Pancreas (tissue), 10 donors: ENCODE measurements at regions not wholly inside any gene's neighbourhood (a gene's known extent, or its start where the extent isn't known, plus 50 kb on each side); places are given as distances from the start of the nearest gene placed in this dataset.
A peak's percentile ranks its signal among the peaks of the same experiment; 100 is the strongest.

Experiments used
- ATAC-seq, 4 donors: fragments of 200-7000 bp; cut with Tn5 transposase; one replicate each; pipeline versions ENCODE4 v1.8.0 to v1.9.1; 2020; ENCODE audit warnings: mild to moderate bottlenecking in 4 of 4, moderate library complexity in 4 of 4
- DNase-seq, 6 donors: peaks; one replicate each; pipeline ENCODE4 v3.0.0-alpha.2; 2020
- FAIRE-seq: peaks from 2 replicates; lab custom pipeline; 2012; peaks lifted over from hg19 to GRCh38; lab: Jason Lieb, UNC
- H3K27ac ChIP-seq, 4 donors: fragments of 200-600 bp; sonication (generic); 1 replicate in 3 of 4; 2 replicates in 1 of 4; pipeline versions ENCODE4 v1.5.0 to v1.8.0; 2020
- H3K27me3 ChIP-seq, 4 donors: fragments of 200-600 bp; one replicate each; pipeline ENCODE4 v1.8.0; 2021
- H3K36me3 ChIP-seq, 3 donors: fragments of 200-600 bp; sonication (generic) in 1 of 3; one replicate each; pipeline versions ENCODE4 v1.5.0 to v1.8.0; 2020 to 2021
- H3K4me1 ChIP-seq, 3 donors: fragments of 200-600 bp; one replicate each; pipeline ENCODE4 v1.8.0; 2021
- H3K4me3 ChIP-seq, 4 donors: fragments of 200-600 bp; sonication (generic) in 2 of 4; one replicate each; pipeline versions ENCODE4 v1.5.0 to v1.8.0; 2020 to 2021
- H3K9me3 ChIP-seq, 4 donors: fragments of 200-600 bp; one replicate each; pipeline ENCODE4 v1.8.0; 2021
- WGBS, 2 donors: extraction: QIAGEN DNeasy Blood & Tissue Kit; methylation state at CpG; one replicate each; pipeline ENCODE4 v1.1.7; 2013; 5-methylcytosine and 5-hydroxymethylcytosine counted together
- intact Hi-C, 3 donors: fragments of 100-400 bp; cut with DNase I; formaldehyde crosslinking; loops; one replicate each; pipeline versions ENCODE4 v1.11.1 to v1.14.2; 2022
- TF ChIP-seq, protein P1 (sequence below), 4 donors: fragments of 200-600 bp; sonication (generic) in 3 of 4; IDR thresholded peaks; one replicate each; pipeline versions ENCODE4 v1.5.0 to v1.8.0; 2021; ENCODE audit warnings: antibody characterized with exemption in 4 of 4
- donor health status: healthy with polysubstance abuse.
- donor health status: DM: no; HTN: no; CAD: no; lungs with moderate emphysema.
- donor health status: DM: no; HTN: no; CAD: no.
- donor health status: control.
- donor health status: control.
- donor health status: Bipolar disorder and iron deficiency.
- donor health status: DM: yes; HTN: yes; CAD: no.
- donor health status: DM: no; HTN: no; CAD: no.
- donor health status: DM: no; HTN: no; CAD: no.
- donor health status: DM: yes; HTN: yes; CAD: no.

- Histone ChIP-seq H3K27ac (no peak overlapping the region), H3K36me3 (no peaks in the 10 kb centered on the region), H3K4me1 (no peaks in the 10 kb centered on the region), H3K27me3 (no peaks in the 10 kb centered on the region), H3K4me3 (no peak overlapping the region), H3K9me3 (no peaks in the 10 kb centered on the region)
- no peak for ATAC-seq
- TF ChIP-seq, protein P1, sequence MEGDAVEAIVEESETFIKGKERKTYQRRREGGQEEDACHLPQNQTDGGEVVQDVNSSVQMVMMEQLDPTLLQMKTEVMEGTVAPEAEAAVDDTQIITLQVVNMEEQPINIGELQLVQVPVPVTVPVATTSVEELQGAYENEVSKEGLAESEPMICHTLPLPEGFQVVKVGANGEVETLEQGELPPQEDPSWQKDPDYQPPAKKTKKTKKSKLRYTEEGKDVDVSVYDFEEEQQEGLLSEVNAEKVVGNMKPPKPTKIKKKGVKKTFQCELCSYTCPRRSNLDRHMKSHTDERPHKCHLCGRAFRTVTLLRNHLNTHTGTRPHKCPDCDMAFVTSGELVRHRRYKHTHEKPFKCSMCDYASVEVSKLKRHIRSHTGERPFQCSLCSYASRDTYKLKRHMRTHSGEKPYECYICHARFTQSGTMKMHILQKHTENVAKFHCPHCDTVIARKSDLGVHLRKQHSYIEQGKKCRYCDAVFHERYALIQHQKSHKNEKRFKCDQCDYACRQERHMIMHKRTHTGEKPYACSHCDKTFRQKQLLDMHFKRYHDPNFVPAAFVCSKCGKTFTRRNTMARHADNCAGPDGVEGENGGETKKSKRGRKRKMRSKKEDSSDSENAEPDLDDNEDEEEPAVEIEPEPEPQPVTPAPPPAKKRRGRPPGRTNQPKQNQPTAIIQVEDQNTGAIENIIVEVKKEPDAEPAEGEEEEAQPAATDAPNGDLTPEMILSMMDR (IDR thresholded peaks at IDR 0.05): no peak
- 88 to 91% methylated on average over 2 of the region's 2 CpGs for WGBS, 2 donors
- DNase-seq: no peak
- intact Hi-C loops: no loop called here
- no peak for FAIRE-seq
Observed at GRCh38 chr12:87809916-87810315, 219.3 kb downstream of the C12orf50 start.

- WGBS, 2 donors: 18 to 27% methylated on average over 1 of the region's 1 CpG
- H3K27ac ChIP-seq: no peak overlapping the region
Observed at GRCh38 chr12:87807086-87807485, 222.1 kb downstream of the C12orf50 start.

DNA sequence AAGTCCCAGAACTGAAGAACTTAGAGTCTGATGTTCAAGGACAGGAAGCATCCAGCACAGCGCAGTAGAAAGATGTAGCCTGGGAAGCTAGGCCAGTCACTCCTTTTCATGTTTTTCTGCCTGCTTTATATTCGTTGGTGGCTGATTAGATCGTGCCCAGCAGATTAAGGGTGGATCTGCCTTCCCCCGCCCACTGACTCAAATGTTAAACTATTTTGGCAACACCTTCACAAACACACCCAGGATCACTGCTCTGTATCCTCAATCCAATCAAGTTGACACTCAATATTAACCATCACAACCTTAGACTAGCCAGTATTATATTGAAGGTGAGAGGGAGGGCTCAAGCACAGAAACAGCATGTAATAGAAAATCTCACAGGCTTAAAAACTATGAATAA lies 222.9 kb downstream of the C12orf50 start:
- intact Hi-C loops: no loop called here
- DNase-seq (no peak), FAIRE-seq (no peak), ATAC-seq (no peak)
- TF ChIP-seq, protein P1 (IDR thresholded peaks at IDR 0.05): no peak
- Histone ChIP-seq H3K27me3 (no peaks in the 10 kb centered on the region), H3K9me3 (no peaks in the 10 kb centered on the region), H3K36me3 (no peaks in the 10 kb centered on the region), H3K4me3 (no peak overlapping the region), H3K4me1 (peaks cover 0 to 15% (median 12%) of the 10 kb centered on the region in 3 donors), H3K27ac (no peak overlapping the region)
- WGBS, 2 donors: 80% methylated on average over 4 of the region's 4 CpGs

More at GRCh38 chr12:87807086-87807485, 222.1 kb downstream of the C12orf50 start:
- DNase-seq: no peak
- Histone ChIP-seq H3K4me3 (no peak overlapping the region), H3K9me3 (no peaks in the 10 kb centered on the region), H3K36me3 (no peaks in the 10 kb centered on the region), H3K4me1 (peaks cover 0 to 11% (median 8%) of the 10 kb centered on the region in 3 donors), H3K27me3 (no peaks in the 10 kb centered on the region)
- TF ChIP-seq, protein P1 (IDR thresholded peaks at IDR 0.05): no peak
- ATAC-seq: no peak
- FAIRE-seq: no peak
- intact Hi-C loops: no loop called here

DNA sequence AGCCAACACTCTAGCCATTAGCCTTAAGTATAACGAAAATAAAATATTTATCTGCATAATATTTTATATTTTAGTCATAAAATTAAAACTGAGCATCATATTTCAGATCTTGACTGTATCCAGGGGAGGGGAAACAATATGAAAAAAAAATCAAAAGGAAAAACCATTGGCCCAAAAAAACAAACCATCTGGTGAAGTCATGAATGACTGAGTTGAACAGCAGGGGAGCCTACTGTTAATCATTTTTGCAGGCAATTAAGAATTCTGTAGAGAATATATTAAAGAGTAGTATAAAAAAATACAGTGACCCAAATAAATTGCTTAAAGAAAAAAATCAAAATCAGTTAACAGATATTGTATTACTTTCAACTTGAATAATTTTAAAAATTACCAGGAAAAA lies 224.8 kb downstream of the C12orf50 start:
- no peaks in the 10 kb centered on the region for H3K27me3 ChIP-seq
- H3K4me3 ChIP-seq: no peak overlapping the region
- ATAC-seq (no peak), DNase-seq (no peak), FAIRE-seq (no peak)
- H3K4me1 ChIP-seq: peaks cover 0 to 15% (median 12%) of the 10 kb centered on the region in 3 donors
- 40 to 95% methylated on average over 1 of the region's 1 CpG for WGBS, 2 donors
- H3K27ac ChIP-seq: no peak overlapping the region
- H3K36me3 ChIP-seq: no peaks in the 10 kb centered on the region
- H3K9me3 ChIP-seq: no peaks in the 10 kb centered on the region
- intact Hi-C loops: no loop called here
- TF ChIP-seq, protein P1 (IDR thresholded peaks at IDR 0.05): no peak

- no peak for FAIRE-seq
- intact Hi-C loops: no loop called here
- ATAC-seq: peak in 2 of 4 donors; percentile 53 to 57
- Histone ChIP-seq H3K27ac (no peak overlapping the region), H3K4me1 (peaks cover 0 to 15% (median 12%) of the 10 kb centered on the region in 3 donors), H3K27me3 (no peaks in the 10 kb centered on the region), H3K4me3 (no peak overlapping the region), H3K36me3 (no peaks in the 10 kb centered on the region), H3K9me3 (no peaks in the 10 kb centered on the region)
- no peak for DNase-seq
- TF ChIP-seq, protein P1 (IDR thresholded peaks at IDR 0.05): no peak
- 49 to 53% methylated on average over 1 of the region's 1 CpG for WGBS, 2 donors
Observed at GRCh38 chr12:87802721-87803011, 226.5 kb downstream of the C12orf50 start.
